SK-N-SH treated with all-trans-retinoic acid at 6 μM for 48 hours (cell line): ENCODE measurements at regions not wholly inside any gene's neighbourhood (a gene's known extent, or its start where the extent isn't known, plus 50 kb on each side); places are given as distances from the start of the nearest gene placed in this dataset.

ENCODE experiments used
- ATAC-seq: fragments of 200-7000 bp; cut with Tn5 transposase; 3 replicates; pipeline ENCODE4 v1.9.1; 2020; ENCODE audit warnings: mild to moderate bottlenecking, moderate library complexity
- ARNTL ChIP-seq: fragments of 450-650 bp; formaldehyde crosslinking; IDR thresholded peaks from 2 replicates; pipeline ENCODE4 v1.5.0; 2020; ENCODE audit warnings: low read depth, mild to moderate bottlenecking, moderate library complexity, borderline replicate concordance
- BACH2 ChIP-seq: fragments of 250-450 bp; sonication (Bioruptor Pico); IDR thresholded peaks from 2 replicates; pipeline ENCODE4 v1.9.0; 2021; ENCODE audit warnings: mild to moderate bottlenecking, borderline replicate concordance
- CSDC2 ChIP-seq: fragments of 250-450 bp; sonication (Bioruptor Pico); IDR thresholded peaks from 2 replicates; pipeline ENCODE4 v1.5.0; 2020; ENCODE audit warnings: mild to moderate bottlenecking, moderate library complexity
- ESRRG ChIP-seq: fragments of 250-450 bp; sonication (Bioruptor Pico); IDR thresholded peaks from 2 replicates; pipeline ENCODE4 v1.6.1; 2021; ENCODE audit warnings: mild to moderate bottlenecking
- GLIS3 ChIP-seq: fragments of 250-450 bp; sonication (Bioruptor Pico); IDR thresholded peaks from 2 replicates; pipeline ENCODE4 v1.5.0; 2020; ENCODE audit warnings: mild to moderate bottlenecking, moderate library complexity
- ISL1 ChIP-seq: fragments of 250-450 bp; sonication (Bioruptor Pico); IDR thresholded peaks from 2 replicates; pipeline ENCODE4 v2.1.2; 2022; ENCODE audit warnings: mild to moderate bottlenecking, moderate library complexity
- OSR1 ChIP-seq: fragments of 250-450 bp; sonication (Bioruptor Pico); IDR thresholded peaks from 2 replicates; pipeline ENCODE4 v1.8.0; 2022; ENCODE audit warnings: moderate library complexity, mild to moderate bottlenecking, inconsistent platforms
- PPARA ChIP-seq: fragments of 250-450 bp; sonication (Bioruptor Pico); IDR thresholded peaks from 2 replicates; pipeline ENCODE4 v1.5.0; 2020; ENCODE audit warnings: mild to moderate bottlenecking, borderline replicate concordance
- TCF4 ChIP-seq: fragments of 250-450 bp; sonication (Bioruptor Pico); IDR thresholded peaks from 2 replicates; pipeline ENCODE4 v1.8.0; 2021; ENCODE audit warnings: mild to moderate bottlenecking, moderate library complexity, borderline replicate concordance
- TOX ChIP-seq: fragments of 250-450 bp; sonication (Bioruptor Pico); IDR thresholded peaks from 2 replicates; pipeline ENCODE4 v1.8.0; 2021; ENCODE audit warnings: mild to moderate bottlenecking, moderate library complexity, borderline replicate concordance
- ZC3H10 ChIP-seq: fragments of 250-450 bp; sonication (Bioruptor Pico); IDR thresholded peaks from 2 replicates; pipeline ENCODE4 v1.5.1; 2021; ENCODE audit warnings: mild to moderate bottlenecking, moderate library complexity
- ZFP3 ChIP-seq: fragments of 250-450 bp; sonication (Bioruptor Pico); IDR thresholded peaks from 2 replicates; pipeline ENCODE4 v1.5.0; 2020; ENCODE audit warnings: mild to moderate bottlenecking, moderate library complexity
- ZFP30 ChIP-seq: fragments of 450-650 bp; formaldehyde crosslinking; IDR thresholded peaks from 2 replicates; pipeline ENCODE4 v1.5.0; 2022; ENCODE audit warnings: mild to moderate bottlenecking, moderate library complexity
- ZNF565 ChIP-seq: fragments of 450-650 bp; formaldehyde crosslinking; conservative IDR thresholded peaks from 2 replicates; pipeline ENCODE4 v1.5.0; 2020; ENCODE audit warnings: low read depth, mild to moderate bottlenecking, moderate library complexity
- ZNF70 ChIP-seq: fragments of 450-650 bp; formaldehyde crosslinking; IDR thresholded peaks from 2 replicates; pipeline ENCODE4 v1.5.0; 2020; ENCODE audit warnings: mild to moderate bottlenecking, moderate library complexity
- ZNF8 ChIP-seq: fragments of 450-650 bp; formaldehyde crosslinking; IDR thresholded peaks from 2 replicates; pipeline ENCODE4 v1.5.0; 2020; ENCODE audit warnings: mild to moderate bottlenecking, moderate library complexity
- TF ChIP-seq, protein P1 (sequence below): fragments of 250-450 bp; sonication (Bioruptor Pico); IDR thresholded peaks from 2 replicates; pipeline ENCODE4 v1.8.0; 2021; ENCODE audit warnings: low read depth, mild to moderate bottlenecking, moderate library complexity, borderline replicate concordance
- TF ChIP-seq, protein P2 (sequence below): fragments of 250-450 bp; sonication (Bioruptor Pico); IDR thresholded peaks from 2 replicates; pipeline ENCODE4 v1.5.1; 2021; ENCODE audit warnings: mild to moderate bottlenecking, moderate library complexity
- TF ChIP-seq, protein P3 (sequence below): fragments of 250-450 bp; sonication (Bioruptor Pico); IDR thresholded peaks from 2 replicates; pipeline ENCODE4 v1.5.1; 2020; ENCODE audit warnings: low read depth, mild to moderate bottlenecking, moderate library complexity
- TF ChIP-seq, protein P4 (sequence below): fragments of 250-450 bp; sonication (Bioruptor Pico); IDR thresholded peaks from 2 replicates; pipeline ENCODE4 v1.8.0; 2020; ENCODE audit warnings: mild to moderate bottlenecking, moderate library complexity, borderline replicate concordance
- TF ChIP-seq, protein P5 (sequence below): fragments of 250-450 bp; sonication (Bioruptor Pico); IDR thresholded peaks from 2 replicates; pipeline ENCODE4 v1.5.0; 2020; ENCODE audit warnings: mild to moderate bottlenecking, moderate library complexity

DNA sequence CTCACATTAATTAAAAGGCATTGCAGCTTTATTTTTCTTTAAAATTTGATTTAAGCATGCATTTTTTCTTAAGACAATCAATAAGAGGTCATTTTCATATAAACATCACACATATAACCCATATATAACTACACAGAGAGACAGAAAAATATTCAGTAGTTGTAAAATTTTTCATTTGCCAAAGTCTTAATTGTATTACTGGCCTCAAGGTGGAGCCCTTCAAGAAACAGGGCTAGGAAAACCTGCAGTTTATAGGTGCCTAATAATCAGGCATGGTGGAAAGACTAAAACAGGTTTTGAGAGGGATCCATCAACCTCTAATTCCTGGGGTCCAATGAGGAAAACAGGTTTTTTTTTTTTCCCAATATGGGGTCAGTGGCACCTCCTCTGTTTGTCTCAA is 71.3 kb upstream of the ZNF804A start:
- TF ChIP-seq ESRRG (CRISPR knock-in tag) = no peak
- no peak for TF ChIP-seq OSR1
- TF ChIP-seq ISL1 (CRISPR knock-in tag) = no peak
- TF ChIP-seq ZNF565 = no peak
- TF ChIP-seq, protein P1, sequence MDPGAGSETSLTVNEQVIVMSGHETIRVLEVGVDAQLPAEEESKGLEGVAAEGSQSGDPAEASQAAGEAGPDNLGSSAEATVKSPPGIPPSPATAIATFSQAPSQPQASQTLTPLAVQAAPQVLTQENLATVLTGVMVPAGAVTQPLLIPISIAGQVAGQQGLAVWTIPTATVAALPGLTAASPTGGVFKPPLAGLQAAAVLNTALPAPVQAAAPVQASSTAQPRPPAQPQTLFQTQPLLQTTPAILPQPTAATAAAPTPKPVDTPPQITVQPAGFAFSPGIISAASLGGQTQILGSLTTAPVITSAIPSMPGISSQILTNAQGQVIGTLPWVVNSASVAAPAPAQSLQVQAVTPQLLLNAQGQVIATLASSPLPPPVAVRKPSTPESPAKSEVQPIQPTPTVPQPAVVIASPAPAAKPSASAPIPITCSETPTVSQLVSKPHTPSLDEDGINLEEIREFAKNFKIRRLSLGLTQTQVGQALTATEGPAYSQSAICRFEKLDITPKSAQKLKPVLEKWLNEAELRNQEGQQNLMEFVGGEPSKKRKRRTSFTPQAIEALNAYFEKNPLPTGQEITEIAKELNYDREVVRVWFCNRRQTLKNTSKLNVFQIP (CRISPR knock-in tag) = no peak
- no peak for TF ChIP-seq TCF4
- no peak for TF ChIP-seq ARNTL (CRISPR knock-in tag)
- TF ChIP-seq, protein P2, sequence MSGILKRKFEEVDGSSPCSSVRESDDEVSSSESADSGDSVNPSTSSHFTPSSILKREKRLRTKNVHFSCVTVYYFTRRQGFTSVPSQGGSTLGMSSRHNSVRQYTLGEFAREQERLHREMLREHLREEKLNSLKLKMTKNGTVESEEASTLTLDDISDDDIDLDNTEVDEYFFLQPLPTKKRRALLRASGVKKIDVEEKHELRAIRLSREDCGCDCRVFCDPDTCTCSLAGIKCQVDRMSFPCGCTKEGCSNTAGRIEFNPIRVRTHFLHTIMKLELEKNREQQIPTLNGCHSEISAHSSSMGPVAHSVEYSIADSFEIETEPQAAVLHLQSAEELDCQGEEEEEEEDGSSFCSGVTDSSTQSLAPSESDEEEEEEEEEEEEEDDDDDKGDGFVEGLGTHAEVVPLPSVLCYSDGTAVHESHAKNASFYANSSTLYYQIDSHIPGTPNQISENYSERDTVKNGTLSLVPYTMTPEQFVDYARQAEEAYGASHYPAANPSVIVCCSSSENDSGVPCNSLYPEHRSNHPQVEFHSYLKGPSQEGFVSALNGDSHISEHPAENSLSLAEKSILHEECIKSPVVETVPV (CRISPR knock-in tag) = no peak
- TF ChIP-seq BACH2 (CRISPR knock-in tag) = no peak
- TF ChIP-seq ZC3H10 = no peak
- no peak for TF ChIP-seq TOX
- TF ChIP-seq, protein P3, sequence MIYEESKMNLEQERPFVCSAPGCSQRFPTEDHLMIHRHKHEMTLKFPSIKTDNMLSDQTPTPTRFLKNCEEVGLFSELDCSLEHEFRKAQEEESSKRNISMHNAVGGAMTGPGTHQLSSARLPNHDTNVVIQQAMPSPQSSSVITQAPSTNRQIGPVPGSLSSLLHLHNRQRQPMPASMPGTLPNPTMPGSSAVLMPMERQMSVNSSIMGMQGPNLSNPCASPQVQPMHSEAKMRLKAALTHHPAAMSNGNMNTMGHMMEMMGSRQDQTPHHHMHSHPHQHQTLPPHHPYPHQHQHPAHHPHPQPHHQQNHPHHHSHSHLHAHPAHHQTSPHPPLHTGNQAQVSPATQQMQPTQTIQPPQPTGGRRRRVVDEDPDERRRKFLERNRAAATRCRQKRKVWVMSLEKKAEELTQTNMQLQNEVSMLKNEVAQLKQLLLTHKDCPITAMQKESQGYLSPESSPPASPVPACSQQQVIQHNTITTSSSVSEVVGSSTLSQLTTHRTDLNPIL (CRISPR knock-in tag) = no peak
- TF ChIP-seq, protein P4, sequence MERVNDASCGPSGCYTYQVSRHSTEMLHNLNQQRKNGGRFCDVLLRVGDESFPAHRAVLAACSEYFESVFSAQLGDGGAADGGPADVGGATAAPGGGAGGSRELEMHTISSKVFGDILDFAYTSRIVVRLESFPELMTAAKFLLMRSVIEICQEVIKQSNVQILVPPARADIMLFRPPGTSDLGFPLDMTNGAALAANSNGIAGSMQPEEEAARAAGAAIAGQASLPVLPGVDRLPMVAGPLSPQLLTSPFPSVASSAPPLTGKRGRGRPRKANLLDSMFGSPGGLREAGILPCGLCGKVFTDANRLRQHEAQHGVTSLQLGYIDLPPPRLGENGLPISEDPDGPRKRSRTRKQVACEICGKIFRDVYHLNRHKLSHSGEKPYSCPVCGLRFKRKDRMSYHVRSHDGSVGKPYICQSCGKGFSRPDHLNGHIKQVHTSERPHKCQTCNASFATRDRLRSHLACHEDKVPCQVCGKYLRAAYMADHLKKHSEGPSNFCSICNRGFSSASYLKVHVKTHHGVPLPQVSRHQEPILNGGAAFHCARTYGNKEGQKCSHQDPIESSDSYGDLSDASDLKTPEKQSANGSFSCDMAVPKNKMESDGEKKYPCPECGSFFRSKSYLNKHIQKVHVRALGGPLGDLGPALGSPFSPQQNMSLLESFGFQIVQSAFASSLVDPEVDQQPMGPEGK (CRISPR knock-in tag) = no peak
- TF ChIP-seq CSDC2 (CRISPR knock-in tag) = no peak
- TF ChIP-seq ZFP30 (CRISPR knock-in tag) = no peak
- TF ChIP-seq GLIS3 = no peak
- TF ChIP-seq ZNF8 (CRISPR knock-in tag) = no peak
- TF ChIP-seq, all 23 proteins: peak for 0
- ATAC-seq = no peak

DNA sequence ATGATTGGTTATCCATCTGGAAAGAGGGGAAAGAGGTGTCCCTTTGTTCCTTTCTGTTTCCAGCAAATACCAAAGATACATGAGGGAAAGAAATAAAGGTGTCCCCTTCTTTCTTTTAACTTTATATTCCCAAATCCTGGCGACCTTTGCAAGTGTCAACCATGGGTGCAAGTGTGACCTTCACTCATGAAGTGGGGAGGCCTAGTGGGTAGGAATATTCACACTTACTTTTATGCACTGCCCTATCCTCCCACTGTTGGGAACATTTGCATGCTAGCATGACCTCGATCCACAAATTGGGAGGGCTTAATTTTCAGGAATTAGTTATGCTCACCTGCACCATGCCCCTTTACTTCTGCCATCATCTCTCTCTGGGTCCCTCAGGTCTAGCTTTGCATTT is 70.2 kb upstream of the ZNF804A start:
- TF ChIP-seq, protein P5, sequence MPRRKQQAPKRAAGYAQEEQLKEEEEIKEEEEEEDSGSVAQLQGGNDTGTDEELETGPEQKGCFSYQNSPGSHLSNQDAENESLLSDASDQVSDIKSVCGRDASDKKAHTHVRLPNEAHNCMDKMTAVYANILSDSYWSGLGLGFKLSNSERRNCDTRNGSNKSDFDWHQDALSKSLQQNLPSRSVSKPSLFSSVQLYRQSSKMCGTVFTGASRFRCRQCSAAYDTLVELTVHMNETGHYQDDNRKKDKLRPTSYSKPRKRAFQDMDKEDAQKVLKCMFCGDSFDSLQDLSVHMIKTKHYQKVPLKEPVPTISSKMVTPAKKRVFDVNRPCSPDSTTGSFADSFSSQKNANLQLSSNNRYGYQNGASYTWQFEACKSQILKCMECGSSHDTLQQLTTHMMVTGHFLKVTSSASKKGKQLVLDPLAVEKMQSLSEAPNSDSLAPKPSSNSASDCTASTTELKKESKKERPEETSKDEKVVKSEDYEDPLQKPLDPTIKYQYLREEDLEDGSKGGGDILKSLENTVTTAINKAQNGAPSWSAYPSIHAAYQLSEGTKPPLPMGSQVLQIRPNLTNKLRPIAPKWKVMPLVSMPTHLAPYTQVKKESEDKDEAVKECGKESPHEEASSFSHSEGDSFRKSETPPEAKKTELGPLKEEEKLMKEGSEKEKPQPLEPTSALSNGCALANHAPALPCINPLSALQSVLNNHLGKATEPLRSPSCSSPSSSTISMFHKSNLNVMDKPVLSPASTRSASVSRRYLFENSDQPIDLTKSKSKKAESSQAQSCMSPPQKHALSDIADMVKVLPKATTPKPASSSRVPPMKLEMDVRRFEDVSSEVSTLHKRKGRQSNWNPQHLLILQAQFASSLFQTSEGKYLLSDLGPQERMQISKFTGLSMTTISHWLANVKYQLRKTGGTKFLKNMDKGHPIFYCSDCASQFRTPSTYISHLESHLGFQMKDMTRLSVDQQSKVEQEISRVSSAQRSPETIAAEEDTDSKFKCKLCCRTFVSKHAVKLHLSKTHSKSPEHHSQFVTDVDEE (CRISPR knock-in tag) = no peak
- TF ChIP-seq ZFP3 (CRISPR knock-in tag) = no peak
- TF ChIP-seq ZFP30 (CRISPR knock-in tag) = no peak
- TF ChIP-seq, protein P3 (CRISPR knock-in tag) = no peak
- no peak for TF ChIP-seq ISL1 (CRISPR knock-in tag)
- no peak for TF ChIP-seq GLIS3
- no peak for TF ChIP-seq OSR1
- no peak for TF ChIP-seq ZNF70 (CRISPR knock-in tag)
- no peak for TF ChIP-seq PPARA (CRISPR knock-in tag)
- no peak for ATAC-seq

DNA sequence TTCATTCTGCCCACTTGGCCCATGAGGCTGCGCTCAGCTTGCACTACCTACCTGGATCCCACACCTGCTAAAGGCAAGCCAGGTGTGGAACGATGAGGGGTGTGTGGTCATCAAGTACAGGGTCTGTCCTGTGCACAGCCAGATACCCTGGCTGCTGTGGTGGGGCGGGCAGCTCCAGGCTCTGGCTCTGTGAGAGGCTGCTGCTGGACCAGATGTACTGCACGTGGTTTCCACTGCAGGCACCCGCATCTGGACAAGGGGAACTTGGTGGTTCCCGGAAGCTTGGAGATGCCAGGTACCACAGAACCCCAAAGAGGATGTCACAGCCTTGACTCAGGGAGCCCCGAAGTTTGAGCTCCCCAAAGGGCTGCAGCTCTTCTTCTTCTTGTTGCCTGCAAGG is 68.1 kb upstream of the ZNF804A start:
- no peak for ATAC-seq

More for the DNA sequence above, 68.1 kb upstream of the ZNF804A start:
- TF ChIP-seq TCF4 (no peak), TOX (no peak)
